CD4-positive, alpha-beta T cell treated with Interleukin-21 for 1 hour (primary cell): ENCODE measurements at regions not wholly inside any gene's neighbourhood (a gene's known extent, or its start where the extent isn't known, plus 50 kb on each side); places are given as distances from the start of the nearest gene placed in this dataset.
"Not testable (repeated sequence)": the region's sequence is repeated elsewhere in the genome, so short reads cannot be mapped to it uniquely, and the experiment has no call there.

Experiments
- DNase-seq: peaks from one replicate; pipeline ENCODE4 v3.0.0-alpha.2; 2020

GRCh38 chr12:9449181-9449580 is 158.5 kb downstream of the KLRB1 start:
- DNase-seq: no peak

GRCh38 chr12:9448648-9449047 is 159.1 kb downstream of the KLRB1 start:
- DNase-seq: not testable (repeated sequence)

DNA sequence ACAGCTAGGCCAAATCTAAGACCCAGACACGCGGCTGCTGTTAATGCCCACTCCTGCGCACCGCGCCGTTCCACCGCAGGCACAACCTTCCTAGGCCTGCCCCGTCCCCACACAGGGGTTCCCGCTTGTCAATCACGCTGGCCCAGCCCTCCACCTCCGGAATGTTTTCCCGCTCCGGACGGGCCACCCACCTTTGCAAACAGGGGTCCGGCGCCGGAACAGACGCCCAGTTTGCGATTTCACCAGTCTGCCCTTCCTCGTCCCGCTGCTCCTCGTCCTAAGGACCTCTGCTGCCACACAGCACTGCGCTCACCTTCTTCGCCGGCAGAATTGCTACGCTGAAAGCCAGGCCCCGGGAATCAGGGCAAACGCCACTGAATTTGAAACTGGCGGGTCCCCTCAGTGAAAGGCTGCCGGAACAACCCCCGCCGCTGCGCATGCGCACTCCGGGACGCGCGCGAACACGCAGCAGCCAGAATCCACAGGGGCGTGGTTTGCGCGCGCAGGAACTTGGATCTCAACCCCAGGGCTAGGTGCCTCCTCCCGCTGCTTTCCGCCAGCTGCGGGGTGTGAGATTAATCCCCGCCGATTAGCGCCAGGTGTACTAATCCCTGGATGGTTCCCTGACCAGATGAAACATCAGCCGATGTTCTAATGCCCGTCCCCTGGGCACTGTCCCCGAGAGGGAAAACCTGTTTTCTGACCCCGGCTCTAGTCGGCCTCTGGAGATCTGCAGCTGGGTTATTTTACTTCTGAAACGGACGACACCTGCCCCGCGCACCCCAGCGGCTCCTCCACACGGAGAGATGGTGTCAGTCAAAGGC is 159.7 kb downstream of the KLRB1 start:
- peak; percentile 94 for DNase-seq

DNA sequence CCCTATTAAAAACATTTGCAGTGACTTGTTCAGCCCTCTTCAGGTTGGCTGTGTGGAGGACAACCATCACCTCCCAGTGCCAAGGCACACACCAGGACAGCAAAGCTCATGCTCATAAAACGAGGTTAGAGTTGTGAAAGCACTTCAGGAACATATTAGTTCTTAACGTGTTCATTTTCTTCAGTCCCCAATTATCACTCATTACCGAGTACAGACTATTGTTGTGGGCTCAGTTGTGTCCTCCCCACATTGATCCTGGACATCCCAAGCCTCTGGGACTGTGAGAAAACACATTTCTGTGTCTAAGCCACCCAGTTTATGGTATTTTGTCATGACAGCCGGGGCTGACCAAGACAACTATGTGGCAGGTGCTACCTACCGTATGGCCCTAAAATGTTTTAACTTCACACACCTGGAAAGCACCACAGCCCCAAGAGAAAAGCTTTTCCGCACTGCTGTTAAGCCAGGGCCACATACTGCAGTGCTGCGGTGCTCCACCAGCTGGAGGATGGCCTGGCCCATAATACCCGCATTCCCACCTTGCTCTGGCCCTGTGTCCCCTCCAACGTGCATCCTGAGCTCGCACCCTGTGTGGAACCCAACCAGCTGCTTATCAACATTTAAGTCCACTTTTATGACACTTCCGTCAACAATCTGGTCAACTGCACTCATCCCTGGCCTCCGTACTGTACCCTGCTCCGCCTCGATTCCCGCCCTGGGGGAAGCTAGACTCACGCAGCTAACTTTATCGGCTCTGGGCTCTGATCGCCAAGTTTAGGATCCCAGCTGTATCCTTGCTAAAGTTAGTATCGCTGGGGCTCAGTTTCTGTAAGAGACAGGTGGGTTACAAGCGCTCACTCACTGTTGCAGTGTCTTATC is 160.6 kb downstream of the KLRB1 start:
- DNase-seq: not testable (repeated sequence)

- DNase-seq: not testable (repeated sequence)
These were observed 167.3 kb downstream of the KLRB1 start for GRCh38 chr12:9440428-9440827.

DNA sequence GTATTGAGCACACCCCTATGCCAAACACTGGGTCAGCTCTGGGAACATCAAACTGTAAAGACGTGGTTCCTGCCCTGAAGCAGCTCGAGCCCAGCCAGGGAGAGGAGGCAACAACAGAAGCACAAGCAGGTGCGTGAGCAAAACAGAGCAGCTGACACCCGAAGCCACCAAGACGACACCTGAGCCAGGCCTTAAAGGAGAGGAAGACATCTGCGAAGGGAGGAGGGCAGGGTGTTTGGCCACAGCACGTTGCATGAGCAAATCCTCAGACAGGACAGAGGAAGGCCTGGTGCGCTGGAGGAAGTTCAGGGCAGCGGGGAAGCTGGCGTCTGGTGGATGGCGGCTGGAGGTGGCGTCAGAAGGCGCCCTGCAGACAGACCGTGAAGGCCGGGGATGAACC is 172.0 kb downstream of the KLRB1 start:
- DNase-seq: peak; percentile 48

DNA sequence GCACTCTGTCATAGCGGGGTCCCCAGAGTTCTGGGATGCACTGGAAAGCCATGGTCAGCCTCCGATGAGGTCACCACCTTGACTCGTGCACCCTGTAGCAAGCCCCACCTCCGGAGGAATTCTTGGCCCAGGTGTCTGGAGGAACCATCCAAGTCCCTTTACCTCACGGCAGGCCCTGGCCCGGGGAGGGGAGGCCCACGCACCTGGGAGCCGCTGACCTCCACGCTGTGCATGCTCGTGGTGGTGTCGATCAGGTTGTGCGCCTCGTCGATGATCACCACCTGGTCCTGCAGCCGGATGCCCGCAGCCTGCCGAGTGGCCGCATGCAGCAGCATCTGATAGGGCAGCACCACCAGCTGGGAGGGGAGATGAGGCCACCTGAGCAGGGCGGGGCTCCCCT is 177.3 kb downstream of the KLRB1 start:
- not testable (repeated sequence) for DNase-seq

GRCh38 chr12:9428856-9429255 is 178.9 kb downstream of the KLRB1 start:
- DNase-seq: not testable (repeated sequence)

DNA sequence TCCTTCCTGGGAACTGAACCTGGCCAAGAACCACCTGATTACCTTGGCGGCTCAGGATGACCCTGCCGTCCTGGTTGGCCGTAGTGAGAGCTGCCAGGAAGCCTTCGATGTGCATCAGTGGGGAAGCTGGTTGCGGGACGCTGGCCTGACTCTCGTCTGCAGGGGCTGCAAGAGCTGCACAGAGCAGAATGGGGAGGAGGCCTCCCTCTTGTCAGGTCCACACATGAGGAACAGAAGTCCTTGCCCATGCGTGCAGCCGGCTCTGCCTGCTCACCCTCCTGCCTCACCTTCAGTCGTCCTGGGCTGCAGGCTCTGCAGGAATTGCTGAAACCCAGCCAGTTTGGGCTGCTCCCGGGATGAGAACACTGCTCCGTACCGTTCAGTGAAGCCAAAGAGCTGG is 182.3 kb downstream of the KLRB1 start:
- not testable (repeated sequence) for DNase-seq

- not testable (repeated sequence) for DNase-seq
These were observed 183.5 kb downstream of the KLRB1 start for GRCh38 chr12:9424175-9424740.

DNA sequence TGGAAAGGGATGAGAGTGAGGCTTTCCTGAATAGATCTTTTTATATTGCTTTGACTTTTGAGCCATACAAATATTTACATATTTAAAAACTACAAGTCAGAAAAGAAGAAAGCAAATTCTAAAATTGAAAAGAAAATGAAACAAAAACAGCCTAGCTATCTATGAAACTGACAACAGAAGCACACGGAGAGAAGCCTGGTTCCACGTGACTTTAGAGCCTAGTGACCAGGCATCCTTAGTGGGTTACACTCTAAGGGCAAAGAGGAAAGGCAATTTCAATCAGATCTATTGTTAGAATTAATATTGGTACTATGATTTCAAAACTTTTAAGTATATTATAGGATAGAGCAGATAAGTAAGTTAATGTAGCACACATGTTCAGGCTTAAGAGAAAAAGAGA is 185.0 kb downstream of the KLRB1 start:
- DNase-seq: not testable (repeated sequence)

- not testable (repeated sequence) for DNase-seq
These were observed 186.1 kb downstream of the KLRB1 start for GRCh38 chr12:9421520-9422086.

- not testable (repeated sequence) for DNase-seq
These were observed 186.7 kb downstream of the KLRB1 start for GRCh38 chr12:9420817-9421519.

- DNase-seq: not testable (repeated sequence)
These were observed 189.1 kb downstream of the KLRB1 start for GRCh38 chr12:9418669-9419041.

DNA sequence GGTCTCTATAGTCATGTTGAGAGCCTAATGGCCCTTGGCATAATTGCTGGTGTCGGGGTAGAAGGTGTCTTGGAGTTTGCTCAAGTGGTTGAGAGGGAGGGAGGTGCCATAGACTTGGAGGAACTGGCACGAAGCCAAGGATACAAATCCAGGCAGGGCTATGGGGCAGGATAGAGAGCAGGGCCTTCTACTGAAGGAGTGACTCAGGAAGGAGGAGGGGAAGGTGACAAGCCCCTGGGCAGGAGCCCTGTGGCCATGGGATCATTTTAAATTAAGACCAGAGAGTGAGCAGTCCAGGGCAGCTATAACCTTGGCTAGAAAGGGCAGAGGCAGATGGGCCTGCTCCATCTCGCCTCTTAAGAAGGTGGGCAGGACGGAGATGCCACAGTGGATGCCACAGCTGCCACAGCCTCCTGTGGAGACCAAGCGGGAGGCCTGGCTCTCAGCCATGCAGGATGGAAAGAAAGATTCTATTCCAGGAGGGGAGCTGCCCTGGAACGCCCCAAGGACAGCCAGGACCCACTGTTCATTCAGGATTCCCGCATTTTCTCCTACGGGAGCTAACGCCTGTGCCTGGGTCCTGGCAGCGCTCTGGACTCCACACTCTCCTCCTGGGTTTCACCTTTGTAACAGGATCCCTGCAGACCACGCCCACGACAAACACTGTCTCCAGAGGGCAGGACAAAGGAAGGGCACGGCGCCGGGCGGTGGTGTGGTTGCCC is 189.6 kb downstream of the KLRB1 start:
- DNase-seq: not testable (repeated sequence)

DNA sequence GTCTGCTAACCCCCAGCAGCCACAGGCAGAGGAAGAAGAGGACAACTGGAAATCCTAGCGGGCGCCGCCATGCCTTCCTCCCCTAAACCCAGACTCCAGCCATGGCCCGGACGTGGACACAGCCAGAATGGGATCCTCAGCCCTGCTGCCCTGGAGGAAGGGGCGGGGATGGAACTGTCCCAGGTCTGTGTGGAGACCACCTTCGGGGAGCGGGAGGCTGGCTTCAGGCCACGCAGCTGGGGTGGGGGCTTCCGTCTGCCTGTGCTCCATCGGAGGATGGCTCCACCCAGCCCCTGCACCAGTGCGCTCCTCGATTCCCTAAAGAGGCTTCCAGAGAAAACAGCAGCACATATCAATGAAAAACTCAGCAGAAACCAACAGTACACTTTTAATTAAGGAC is 190.4 kb downstream of the KLRB1 start:
- not testable (repeated sequence) for DNase-seq

DNA sequence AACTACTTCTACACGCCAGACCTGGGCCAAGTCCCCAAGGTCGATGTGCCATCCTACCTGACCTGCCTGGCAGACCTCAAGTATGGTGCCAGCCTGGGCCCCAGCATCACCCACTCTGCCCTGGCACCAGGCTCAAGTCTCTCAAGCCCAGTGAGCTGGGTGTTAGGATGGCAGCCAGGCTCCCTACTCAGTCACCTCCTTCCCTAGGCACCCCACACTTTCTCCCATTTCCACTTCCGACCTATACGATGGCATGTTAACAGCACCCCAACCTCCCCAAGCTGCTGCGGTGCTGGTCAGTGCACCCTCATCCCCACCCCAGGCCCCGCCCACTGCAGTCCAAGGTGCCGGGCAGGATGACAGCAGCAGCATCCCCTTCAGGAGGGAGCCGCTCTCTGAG is 191.4 kb downstream of the KLRB1 start:
- DNase-seq: not testable (repeated sequence)

GRCh38 chr12:9415898-9416297 is 191.8 kb downstream of the KLRB1 start:
- not testable (repeated sequence) for DNase-seq

- DNase-seq: not testable (repeated sequence)
These were observed 193.9 kb downstream of the KLRB1 start for GRCh38 chr12:9413862-9414261.

DNA sequence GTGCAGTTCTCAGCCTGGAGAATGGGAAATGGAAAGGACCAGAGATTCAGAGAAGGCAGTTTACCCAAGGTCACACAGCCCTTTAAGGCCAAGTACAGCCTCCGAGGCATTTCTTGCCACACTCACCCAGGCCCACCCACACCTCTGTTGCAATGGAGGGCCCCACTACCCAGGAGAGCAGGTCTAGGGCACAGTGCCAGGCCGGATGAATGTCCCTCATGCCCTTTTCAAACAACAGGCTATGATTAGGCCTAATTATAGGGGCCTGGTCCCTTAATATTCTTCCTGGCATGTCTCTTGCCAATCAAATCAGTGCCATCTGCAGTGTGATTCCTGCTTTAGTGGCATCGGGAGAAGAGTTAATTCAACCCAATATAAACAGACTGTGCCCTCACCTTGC is 195.3 kb downstream of the KLRB1 start:
- DNase-seq: not testable (repeated sequence)

- not testable (repeated sequence) for DNase-seq
These were observed 196.0 kb downstream of the KLRB1 start for GRCh38 chr12:9411616-9412268.
